Globus pallidus (tissue), 1 donor: ENCODE measurements at regions not wholly inside any gene's neighbourhood (a gene's known extent, or its start where the extent isn't known, plus 50 kb on each side); places are given as distances from the start of the nearest gene placed in this dataset.

ENCODE experiments used
- DNase-seq: peaks from one replicate; pipeline ENCODE4 v3.0.0-alpha.2; 2015; ENCODE audit warnings: low spot score

DNA sequence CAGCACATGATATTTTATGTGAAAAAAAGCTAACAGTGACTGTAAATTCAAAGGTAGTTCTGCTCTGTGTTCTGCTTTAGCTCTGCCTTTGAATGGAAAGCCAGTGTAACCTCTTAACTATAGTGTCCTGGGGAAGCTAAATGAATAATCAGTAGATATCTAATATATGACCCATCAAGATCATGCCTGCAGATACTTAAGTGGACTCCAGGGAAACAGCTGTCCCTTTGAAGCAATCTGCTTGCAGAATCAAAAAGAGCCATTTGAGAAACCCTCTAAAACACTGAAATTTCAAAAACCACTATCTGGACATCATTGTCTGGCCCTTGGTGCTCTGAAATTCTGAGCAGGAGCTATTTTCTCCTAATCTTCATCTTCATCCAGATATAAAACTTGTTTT lies 104.2 kb upstream of the ADGRL4 start:
- DNase-seq = no peak

DNA sequence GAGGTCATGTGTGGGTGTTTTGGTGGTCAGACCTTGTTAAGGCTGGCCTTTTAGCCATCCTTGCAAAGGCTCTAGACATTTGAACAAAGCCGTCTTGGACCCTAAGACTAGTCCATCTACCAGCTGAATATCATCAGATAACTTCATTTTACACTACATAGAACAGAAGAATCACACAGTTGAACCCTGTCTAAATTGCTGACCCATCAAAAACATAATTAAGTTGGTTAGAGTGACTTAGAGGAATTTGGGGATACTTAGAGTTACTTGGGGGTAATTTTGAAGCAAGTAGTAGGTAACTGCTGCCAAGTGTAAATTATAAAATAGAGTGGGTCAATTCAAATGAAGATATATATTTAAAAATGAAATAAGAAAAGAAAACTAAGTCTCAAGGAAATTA lies 102.9 kb upstream of the ADGRL4 start:
- no peak for DNase-seq

DNA sequence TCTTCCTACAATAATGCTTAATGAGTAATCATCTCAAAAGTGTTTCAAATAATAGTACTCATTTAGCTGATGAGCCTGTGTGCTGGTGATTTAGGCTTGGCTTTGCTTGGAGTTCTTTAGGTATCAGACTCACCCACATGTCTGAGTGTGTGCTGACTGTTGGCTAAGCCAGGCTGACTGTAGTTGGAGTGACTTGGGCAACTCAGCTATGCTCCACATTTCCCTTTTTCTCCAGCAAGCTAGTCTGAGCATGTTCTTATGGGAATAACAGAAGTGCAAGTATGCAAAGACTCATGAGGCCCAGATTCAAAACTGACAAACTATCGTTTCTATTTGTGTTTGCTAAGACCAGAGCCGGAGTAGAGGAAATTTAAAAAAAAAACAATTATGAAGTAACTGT lies 99.0 kb upstream of the ADGRL4 start:
- DNase-seq = no peak

DNA sequence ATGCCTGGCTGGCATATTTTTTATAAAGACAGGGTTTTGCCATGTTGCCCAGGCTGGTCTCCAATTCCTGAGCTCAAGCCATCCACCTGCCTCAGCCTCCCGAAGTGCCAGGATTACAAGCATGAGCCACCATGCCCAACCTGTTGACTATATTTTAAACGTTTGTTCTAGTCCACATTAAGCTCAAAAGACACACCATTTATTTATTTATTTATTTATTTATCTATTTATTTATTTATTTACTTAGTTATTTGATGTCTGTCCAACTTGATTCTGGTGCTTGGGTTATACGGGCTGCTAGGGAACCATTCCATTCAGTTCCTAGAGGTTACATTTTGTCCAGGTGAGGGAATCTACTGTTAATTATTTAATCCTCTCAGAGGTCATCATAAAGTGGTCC lies 98.1 kb upstream of the ADGRL4 start:
- DNase-seq = no peak

DNA sequence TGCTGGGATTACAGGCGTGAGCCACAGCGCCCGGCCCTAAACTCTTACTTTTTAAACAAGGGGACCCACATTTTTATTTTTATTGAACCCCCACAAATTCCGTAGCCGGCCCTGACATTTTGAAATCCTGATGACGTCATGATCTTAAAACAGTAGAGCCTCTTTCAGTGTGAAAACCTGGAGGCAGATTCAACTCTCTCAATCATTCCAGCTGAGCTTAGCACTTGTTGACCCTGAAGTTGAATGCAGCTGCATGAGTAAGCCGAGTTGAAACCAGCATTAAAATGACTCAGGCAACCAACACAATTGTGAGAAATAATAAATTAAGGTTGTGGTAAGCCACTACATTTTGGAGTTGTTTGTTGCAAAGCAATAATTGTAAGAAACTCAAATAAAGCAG lies 93.9 kb upstream of the ADGRL4 start:
- no peak for DNase-seq

DNA sequence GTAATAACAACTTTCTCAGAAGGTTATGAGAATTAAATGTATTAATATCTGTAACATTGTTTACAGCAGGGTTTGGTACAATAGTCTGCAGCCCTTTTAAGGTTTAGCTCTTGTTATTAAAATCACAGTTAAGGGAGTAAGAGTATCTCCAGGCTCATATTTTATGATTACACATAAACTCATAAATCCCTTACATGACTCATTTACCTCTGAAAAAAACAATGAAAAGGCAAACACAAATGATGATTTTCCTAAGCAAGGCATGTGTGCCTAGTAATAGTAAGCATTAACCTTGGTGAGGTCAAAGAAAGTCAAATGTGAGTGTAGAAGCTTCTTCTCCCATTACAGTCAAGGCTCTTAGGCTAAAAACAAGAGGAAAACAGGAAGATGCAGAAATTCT lies 84.5 kb upstream of the ADGRL4 start:
- no peak for DNase-seq

DNA sequence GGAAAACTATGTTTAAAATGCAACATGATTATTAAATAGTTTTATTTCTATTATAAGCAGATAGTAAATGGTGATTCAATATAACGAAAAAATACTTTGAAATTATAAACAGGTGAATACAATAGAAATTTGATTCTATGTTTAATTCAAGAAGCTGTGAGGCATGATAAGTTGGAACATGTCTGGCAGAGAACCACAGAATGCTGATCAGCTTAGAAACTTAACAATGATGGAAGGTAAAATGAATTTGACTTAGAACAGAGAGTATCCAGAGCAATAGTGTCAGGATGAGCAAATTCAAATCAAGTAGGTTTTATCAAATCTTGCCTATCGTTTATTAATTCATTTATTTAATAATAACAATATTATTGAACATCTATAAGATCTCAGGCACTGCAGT lies 83.4 kb upstream of the ADGRL4 start:
- DNase-seq = no peak

DNA sequence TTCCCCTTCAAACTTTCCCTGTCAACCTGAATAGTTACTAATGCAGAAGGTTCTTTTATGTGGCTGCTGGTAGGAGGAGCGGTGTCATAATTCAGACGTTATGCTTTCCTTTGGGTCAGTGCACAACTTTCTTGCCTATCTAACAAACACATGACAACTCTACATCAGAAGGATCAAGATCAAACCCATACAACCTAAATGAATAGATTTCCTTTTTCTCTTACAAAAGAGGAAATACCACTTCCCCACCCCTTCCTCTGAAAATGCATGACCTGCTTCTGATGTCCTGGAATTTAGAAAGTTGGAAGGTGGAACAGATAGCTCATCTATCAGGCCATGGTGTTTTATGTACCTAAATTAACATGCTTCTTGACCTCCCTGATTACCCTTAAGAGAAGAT lies 75.7 kb upstream of the ADGRL4 start:
- no peak for DNase-seq

DNA sequence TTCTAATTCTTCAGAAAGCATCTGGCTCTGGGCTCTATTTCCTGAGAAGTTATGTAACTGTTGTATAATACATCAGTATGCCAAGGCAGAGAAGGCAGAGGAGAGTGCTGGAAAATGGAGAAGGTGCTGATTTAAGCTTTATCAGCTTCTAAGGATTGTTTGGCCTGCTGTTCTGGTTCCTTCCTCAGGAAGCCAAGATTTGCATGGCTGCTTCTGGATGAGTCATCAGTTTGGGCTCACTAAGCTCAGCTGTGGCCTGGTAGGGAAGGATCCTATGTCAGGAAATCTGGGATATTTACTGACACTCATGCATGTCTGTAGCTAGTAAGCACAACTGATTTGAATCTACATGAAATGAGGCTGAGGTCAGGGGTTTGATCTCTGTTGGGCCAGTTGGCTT lies 73.2 kb upstream of the ADGRL4 start:
- DNase-seq = no peak

DNA sequence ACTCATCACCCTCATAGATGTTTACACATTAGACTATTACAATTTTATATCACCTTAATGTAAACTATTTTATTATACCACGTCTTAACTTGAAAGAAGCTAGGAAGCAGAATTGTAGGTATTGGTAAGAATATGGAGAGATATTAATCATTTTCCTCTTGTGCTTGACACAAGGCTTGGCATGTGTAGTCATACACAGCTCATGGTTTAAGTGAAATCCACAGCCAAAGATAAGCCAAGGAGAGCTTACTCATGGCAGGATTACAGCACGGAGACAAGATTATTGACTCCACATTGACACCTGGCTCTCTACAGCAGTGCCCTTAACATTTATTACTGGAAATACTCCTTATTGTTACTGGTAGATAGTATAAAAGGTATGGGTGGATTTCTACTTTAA lies 68.4 kb upstream of the ADGRL4 start:
- DNase-seq = no peak

DNA sequence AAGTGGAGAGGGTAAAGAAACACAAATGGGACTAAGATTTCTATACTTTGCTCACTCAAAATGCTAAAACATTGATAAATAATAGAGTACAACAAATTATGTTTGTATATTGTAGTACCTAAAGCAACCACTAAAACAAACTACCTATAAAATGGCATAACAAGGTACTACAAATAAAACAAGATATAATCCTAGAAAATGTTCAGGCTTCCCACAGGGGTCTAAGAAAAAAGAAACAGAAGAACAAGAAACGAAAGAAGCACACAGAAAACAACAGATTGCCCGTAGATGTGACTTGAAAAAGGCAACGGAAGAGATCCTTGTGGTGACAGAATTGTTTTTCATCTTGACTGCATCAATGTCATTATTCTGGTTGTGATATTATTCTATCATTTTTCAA lies 63.3 kb upstream of the ADGRL4 start:
- no peak for DNase-seq

DNA sequence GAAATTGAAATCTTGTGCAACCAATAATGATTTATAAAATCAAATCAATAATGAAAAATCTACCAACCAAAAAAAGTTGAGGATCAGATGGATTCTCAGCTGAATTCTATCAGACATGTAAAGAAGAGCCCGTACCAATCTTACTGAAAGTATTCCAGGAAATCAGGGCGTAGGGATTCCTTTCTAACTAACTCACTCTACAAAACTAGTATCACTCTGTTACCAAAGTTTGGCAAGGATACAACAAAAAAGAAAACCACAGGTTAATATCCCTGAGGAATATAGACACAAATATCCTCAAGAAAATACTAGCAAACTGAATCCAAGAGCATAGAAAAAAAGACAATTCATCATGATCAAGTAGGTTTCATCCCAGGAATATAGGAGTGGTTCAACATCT lies 52.8 kb upstream of the ADGRL4 start:
- DNase-seq = no peak
